Epithelial cell of esophagus (primary cell): ENCODE measurements at regions not wholly inside any gene's neighbourhood (a gene's known extent, or its start where the extent isn't known, plus 50 kb on each side); places are given as distances from the start of the nearest gene placed in this dataset.

Source experiments
- DNase-seq: peaks from one replicate; pipeline ENCODE4 v3.0.0; 2010; ENCODE audit warnings: low read depth
- H3K4me3 ChIP-seq: 2 replicates; pipeline ENCODE4 v1.5.1; 2011; ENCODE audit warnings: mild to moderate bottlenecking, low read length, control low read depth
- CTCF ChIP-seq: IDR thresholded peaks from 2 replicates; pipeline ENCODE4 v1.5.1; 2011; ENCODE audit warnings: low read depth, mild to moderate bottlenecking, low read length, control low read depth, inconsistent platforms; ENCODE audit not compliant: insufficient read depth; ENCODE audit errors: missing control alignments

GRCh38 chrX:68895341-68895755, 66.5 kb downstream of the EFNB1 start:
- H3K4me3 ChIP-seq, result no peak overlapping the region
- DNase-seq, result peak; percentile 74
- TF ChIP-seq CTCF, result no peak

- DNase-seq, result peak; percentile 67
- TF ChIP-seq CTCF, result no peak
- no peak overlapping the region for H3K4me3 ChIP-seq
Measured at GRCh38 chrX:68894513-68895340, 65.9 kb downstream of the EFNB1 start.

GRCh38 chrX:68894142-68894512, 65.3 kb downstream of the EFNB1 start:
- no peak overlapping the region for H3K4me3 ChIP-seq
- DNase-seq, result no peak
- TF ChIP-seq CTCF, result no peak

- DNase-seq, result no peak
- TF ChIP-seq CTCF, result no peak
- no peak overlapping the region for H3K4me3 ChIP-seq
Measured at GRCh38 chrX:68892651-68893050, 63.8 kb downstream of the EFNB1 start.

- TF ChIP-seq CTCF, result no peak
Measured at GRCh38 chrX:68892134-68892533, 63.3 kb downstream of the EFNB1 start.

More at GRCh38 chrX:68892134-68892533, 63.3 kb downstream of the EFNB1 start:
- no peak overlapping the region for H3K4me3 ChIP-seq
- DNase-seq, result no peak
